GM18861 (cell line): ENCODE measurements at regions not wholly inside any gene's neighbourhood (a gene's known extent, or its start where the extent isn't known, plus 50 kb on each side); places are given as distances from the start of the nearest gene placed in this dataset.

Experiments
- ATAC-seq: cut with Tn5 transposase; IDR thresholded peaks from one replicate; pipeline ENCODE4 v1.9.1; 2021; ENCODE audit not compliant: unreplicated experiment

DNA sequence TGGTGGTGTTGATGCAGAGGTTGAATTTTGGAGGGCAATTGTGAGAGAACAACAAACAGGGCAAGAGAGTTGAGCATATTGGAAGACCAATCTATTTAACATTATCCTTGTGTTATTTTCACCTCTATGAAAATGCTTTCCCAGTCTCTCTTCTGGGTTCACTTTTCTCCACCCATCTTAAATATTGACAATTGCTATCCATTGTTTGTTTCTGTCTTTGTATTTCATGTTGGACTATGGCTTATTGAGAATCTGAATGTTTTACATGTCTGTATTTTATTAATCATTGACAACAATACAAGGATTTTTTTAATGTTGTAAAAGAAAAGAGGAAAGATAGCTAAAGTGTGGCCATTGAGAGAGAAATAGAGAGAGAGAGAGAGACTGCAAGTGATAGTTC, 1121.5 kb downstream of the BRINP3 start:
- no peak for ATAC-seq

- ATAC-seq, result no peak
These were observed 1120.3 kb downstream of the BRINP3 start for GRCh38 chr1:189357317-189357716.

- no peak for ATAC-seq
These were observed 1108.1 kb downstream of the BRINP3 start for GRCh38 chr1:189369612-189370011.

DNA sequence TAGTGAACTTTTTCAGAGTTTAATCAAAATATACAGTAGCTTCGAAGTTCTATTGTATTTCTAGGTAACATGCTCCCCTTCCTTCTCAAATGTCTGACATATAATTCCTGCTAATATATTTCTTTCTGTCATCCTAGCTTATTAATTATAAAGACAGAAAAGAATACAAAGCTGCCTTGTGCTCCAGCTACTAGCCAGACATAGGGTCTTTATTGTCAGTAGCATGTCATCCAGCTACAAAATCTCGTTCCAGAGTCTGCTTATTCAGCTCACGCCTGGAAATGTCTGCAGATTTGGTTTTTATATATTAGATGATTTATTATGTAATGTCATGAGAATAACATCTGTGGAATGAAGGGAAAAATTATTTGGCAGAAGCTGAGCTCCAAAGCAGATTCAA, 1102.8 kb downstream of the BRINP3 start:
- ATAC-seq, result no peak

DNA sequence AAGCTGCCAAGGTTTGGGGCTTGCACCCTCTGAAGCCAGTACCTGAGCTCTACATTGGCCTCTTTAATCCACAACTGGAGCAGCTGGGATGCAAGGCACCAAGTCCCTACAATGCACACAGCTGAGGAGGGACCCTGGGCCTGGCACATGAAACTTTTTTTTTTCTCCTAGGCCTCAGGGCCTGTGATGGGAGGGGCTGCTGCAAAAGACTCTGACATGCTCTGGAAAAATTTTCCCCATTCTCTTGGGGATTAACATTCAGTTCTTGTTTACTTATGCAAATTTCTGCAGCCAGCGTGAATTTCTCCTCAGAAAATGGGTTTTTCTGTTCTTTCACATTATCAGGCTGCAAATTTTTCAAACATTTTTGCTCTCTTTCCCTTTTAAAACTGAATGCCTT, 1072.2 kb downstream of the BRINP3 start:
- no peak for ATAC-seq

- no peak for ATAC-seq
These were observed 1067.9 kb downstream of the BRINP3 start for GRCh38 chr1:189409774-189410173.

- no peak for ATAC-seq
These were observed 1052.8 kb downstream of the BRINP3 start for GRCh38 chr1:189424746-189425331.

DNA sequence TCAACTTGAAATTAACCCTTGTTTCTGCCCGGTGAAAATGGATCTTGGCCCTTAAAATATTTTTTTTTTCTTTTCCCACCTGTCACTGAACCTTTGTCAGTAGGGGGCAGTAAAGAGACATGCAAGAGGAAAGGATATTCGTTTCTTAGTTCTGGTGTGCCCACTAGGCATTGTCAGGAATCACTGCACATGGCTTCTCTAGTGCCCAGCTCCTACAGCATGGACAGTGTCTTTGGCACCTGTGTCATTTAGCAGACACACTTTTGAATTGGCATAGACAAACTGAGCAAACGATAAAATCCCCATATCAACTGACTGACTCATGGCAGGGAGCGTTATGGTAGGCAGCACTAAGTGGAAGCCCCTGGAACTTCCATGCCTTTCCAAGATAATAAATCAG, 1048.1 kb downstream of the BRINP3 start:
- ATAC-seq, result peak; percentile 48

GRCh38 chr1:189431447-189431846, 1046.2 kb downstream of the BRINP3 start:
- no peak for ATAC-seq

DNA sequence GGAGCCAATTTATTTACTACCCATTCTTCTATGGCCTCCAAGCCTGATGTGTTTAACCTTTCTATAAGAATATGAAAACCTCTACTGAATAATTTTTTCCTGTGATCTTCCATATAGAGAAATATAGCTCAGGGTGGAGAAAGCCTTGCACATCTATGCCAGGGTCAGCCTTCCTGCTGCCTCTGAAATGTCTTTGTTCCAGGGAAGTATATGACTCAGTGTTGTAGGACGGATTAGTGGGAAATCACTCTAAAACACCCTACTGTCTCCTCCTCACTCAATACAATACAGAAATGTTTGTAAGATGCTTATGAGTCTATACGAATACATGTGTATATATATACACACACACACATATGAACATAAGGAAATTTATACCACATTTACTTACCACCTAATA, 1044.9 kb downstream of the BRINP3 start:
- no peak for ATAC-seq

GRCh38 chr1:189434461-189434860, 1043.2 kb downstream of the BRINP3 start:
- no peak for ATAC-seq

GRCh38 chr1:189435398-189435797, 1042.3 kb downstream of the BRINP3 start:
- ATAC-seq, result no peak

- no peak for ATAC-seq
These were observed 1038.9 kb downstream of the BRINP3 start for GRCh38 chr1:189438808-189439207.

- no peak for ATAC-seq
These were observed 1014.5 kb downstream of the BRINP3 start for GRCh38 chr1:189463166-189463565.

DNA sequence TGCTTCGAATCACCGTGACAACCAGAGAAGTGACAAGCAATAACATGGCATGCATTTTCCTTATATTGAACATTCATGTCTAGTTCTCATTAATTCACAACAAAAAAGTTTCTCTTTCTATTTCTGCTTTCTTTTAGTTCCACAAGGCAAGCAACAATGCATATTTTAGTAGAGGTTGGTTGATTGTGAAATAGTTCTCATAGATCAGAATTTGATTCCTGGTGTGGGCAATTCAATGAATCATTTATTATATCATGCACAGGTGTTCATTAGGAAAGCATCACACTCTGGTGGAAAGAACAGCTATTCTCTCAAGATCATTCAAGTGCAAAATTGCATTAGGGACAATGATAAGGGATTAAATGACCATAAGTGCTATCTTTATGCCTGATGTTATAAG, 980.9 kb downstream of the BRINP3 start:
- no peak for ATAC-seq

DNA sequence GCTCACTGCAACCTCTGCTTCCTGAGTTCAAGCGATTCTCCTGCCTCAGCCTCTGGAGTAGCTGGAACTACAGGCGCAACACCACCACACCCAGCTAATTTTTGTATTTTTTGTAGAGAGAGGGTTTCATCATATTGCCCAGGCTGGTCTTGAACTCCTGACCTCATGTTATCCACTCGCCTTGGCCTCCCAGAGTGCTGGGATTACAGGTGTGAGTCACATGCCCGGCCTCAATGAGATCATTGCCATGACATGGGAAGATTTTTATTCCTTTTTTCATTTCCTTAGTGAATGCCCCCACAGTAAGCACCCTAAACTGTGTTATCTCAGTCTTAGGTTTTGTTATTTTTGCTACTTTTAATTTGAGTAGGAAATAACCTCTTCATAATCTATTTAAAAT, 977.9 kb downstream of the BRINP3 start:
- no peak for ATAC-seq

DNA sequence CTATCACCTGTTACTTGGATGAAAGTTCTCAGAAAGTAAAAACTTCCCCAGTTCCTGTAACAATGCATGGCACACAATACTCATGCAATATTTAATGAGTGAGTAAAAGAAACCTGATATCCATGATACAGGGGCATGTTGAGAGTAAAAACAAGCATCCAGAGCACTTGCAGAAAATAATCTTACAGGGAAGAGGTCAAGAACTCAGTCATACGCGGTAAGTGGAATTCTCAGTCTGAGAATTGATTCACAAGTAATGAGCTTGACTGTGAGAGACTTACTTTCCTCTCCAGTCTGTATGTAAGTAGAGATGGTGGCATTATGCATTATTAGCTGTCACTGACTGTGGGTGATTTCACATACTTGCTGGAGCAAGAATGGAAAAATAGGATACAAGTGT, 976.9 kb downstream of the BRINP3 start:
- no peak for ATAC-seq

- ATAC-seq, result no peak
These were observed 966.8 kb downstream of the BRINP3 start for GRCh38 chr1:189510827-189511226.

GRCh38 chr1:189513091-189513490, 964.6 kb downstream of the BRINP3 start:
- ATAC-seq, result no peak

GRCh38 chr1:189522441-189522840, 955.2 kb downstream of the BRINP3 start:
- ATAC-seq, result no peak

- ATAC-seq, result no peak
These were observed 953.2 kb downstream of the BRINP3 start for GRCh38 chr1:189524501-189524900.

DNA sequence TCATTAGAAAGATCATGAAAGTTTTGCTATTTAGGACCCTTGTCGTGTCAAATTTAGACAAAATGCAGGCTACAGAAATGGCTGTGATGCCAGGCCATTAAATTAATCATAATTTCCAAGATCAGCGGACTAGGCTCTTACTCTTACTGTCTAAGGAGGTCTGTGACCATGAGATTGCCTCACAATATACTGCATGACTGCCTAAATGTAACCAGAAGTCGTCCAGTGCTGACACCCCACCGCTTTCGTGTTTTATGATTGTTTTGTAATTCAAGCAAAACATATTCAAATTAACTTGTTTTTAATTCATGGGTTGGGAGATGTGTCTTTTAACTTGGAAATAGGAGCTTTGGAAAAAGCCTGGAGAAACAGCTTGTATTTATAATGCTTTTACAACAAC, 947.5 kb downstream of the BRINP3 start:
- no peak for ATAC-seq

GRCh38 chr1:189538271-189538670, 939.4 kb downstream of the BRINP3 start:
- no peak for ATAC-seq

DNA sequence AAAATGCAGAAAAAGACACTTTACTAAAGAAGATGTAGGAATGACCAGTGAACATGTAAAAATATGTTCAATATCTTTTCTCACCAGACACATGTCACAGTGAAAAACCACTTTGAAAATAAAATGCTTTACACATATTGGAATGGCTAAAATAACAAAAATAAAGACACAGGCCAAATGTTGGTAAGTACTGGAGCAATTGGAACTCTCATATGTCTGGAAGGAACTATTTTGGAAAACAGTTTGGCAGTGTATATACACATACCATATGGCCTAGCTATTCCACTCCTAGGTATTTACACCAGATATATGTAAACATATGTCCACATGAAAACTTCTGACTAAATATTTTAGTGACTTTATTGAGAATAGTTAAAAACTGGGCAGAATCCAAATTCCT, 927.2 kb downstream of the BRINP3 start:
- ATAC-seq, result no peak
